PC-3 (cell line): ENCODE measurements at regions not wholly inside any gene's neighbourhood (a gene's known extent, or its start where the extent isn't known, plus 50 kb on each side); places are given as distances from the start of the nearest gene placed in this dataset.

Source experiments
- ATAC-seq: fragments of 200-7000 bp; cut with Tn5 transposase; 2 replicates; pipeline ENCODE4 v1.9.1; 2020; ENCODE audit warnings: mild to moderate bottlenecking, moderate library complexity
- BruUV-seq: library from RNA; stranded (reverse); fragments of 400-500 nt; replicated peaks from 2 replicates; lab custom pipeline; 2021; lab: Mats Ljungman, UMichigan
- CTCF ChIA-PET: fragments of 300-600 bp; sonication (Branson Sonifier 250); formaldehyde crosslinking; loops from one replicate; lab custom pipeline; 2022; ENCODE audit warnings: antibody characterized with exemption; lab: Charles Lee
- POLR2A ChIA-PET: fragments of 300-600 bp; sonication (Branson Sonifier 250); formaldehyde crosslinking; loops from one replicate; lab custom pipeline; 2022; ENCODE audit warnings: antibody characterized with exemption; ENCODE audit not compliant: unreplicated experiment; lab: Charles Lee
- DNase-seq: peaks from one replicate; pipeline ENCODE4 v3.0.0-alpha.2; 2015
- H2AFZ ChIP-seq: fragments of 300-600 bp; sonication (generic); 2 replicates; pipeline ENCODE4 v1.6.0; 2016; ENCODE audit warnings: antibody characterized with exemption, low read length
- H3F3A ChIP-seq: fragments of 300-600 bp; sonication (generic); one replicate; pipeline ENCODE4 v1.6.0; 2017; ENCODE audit warnings: antibody characterized with exemption, low read length, control low read depth, mild to moderate bottlenecking; ENCODE audit not compliant: unreplicated experiment
- H3K27ac ChIP-seq: fragments of 300-600 bp; sonication (generic); 2 replicates; pipeline ENCODE4 v1.5.1; 2016; ENCODE audit warnings: mild to moderate bottlenecking, low read length
- H3K27me3 ChIP-seq: fragments of 300-600 bp; sonication (generic); 2 replicates; pipeline ENCODE4 v1.6.1; 2016; ENCODE audit warnings: low read length, mixed read lengths
- H3K36me3 ChIP-seq: fragments of 300-600 bp; sonication (generic); 2 replicates; pipeline ENCODE4 v1.6.1; 2016; ENCODE audit warnings: low read depth, mixed run types, low read length, mixed read lengths
- H3K4me1 ChIP-seq: fragments of 300-600 bp; sonication (generic); 2 replicates; pipeline ENCODE4 v1.5.1; 2016; ENCODE audit warnings: low read length; ENCODE audit not compliant: insufficient read depth
- H3K4me2 ChIP-seq: fragments of 300-600 bp; sonication (generic); 2 replicates; pipeline ENCODE4 v1.6.0; 2016; ENCODE audit warnings: low read length
- H3K4me3 ChIP-seq: fragments of 300-600 bp; sonication (generic); 2 replicates; pipeline ENCODE4 v1.5.1; 2016; ENCODE audit warnings: mild to moderate bottlenecking, low read length, mixed read lengths
- H3K79me2 ChIP-seq: fragments of 300-600 bp; sonication (generic); 2 replicates; pipeline ENCODE4 v1.6.1; 2017; ENCODE audit warnings: low read length, mixed read lengths
- H3K9ac ChIP-seq: fragments of 300-600 bp; sonication (generic); 2 replicates; pipeline ENCODE4 v1.6.0; 2016; ENCODE audit warnings: mild to moderate bottlenecking, low read length
- H3K9me2 ChIP-seq: fragments of 300-600 bp; sonication (generic); replicated peaks from 2 replicates; pipeline ENCODE4 v1.6.1; 2016; ENCODE audit warnings: mixed run types, low read length, mixed read lengths
- H3K9me3 ChIP-seq: fragments of 300-600 bp; sonication (generic); 2 replicates; pipeline ENCODE4 v1.6.1; 2016; ENCODE audit warnings: low read length, mixed read lengths
- H4K20me1 ChIP-seq: fragments of 300-600 bp; sonication (generic); 2 replicates; pipeline ENCODE4 v1.6.1; 2016; ENCODE audit warnings: low read length, mixed read lengths
- EZH2 ChIP-seq: fragments of 300-600 bp; sonication (generic); IDR thresholded peaks from one replicate; pipeline ENCODE4 v1.6.1; 2017; ENCODE audit warnings: antibody characterized with exemption, mild to moderate bottlenecking, low read length; ENCODE audit not compliant: unreplicated experiment
- EZH2phosphoT487 ChIP-seq: fragments of 300-600 bp; sonication (generic); IDR thresholded peaks from 2 replicates; pipeline ENCODE4 v1.6.1; 2018; ENCODE audit warnings: mild to moderate bottlenecking, antibody characterized with exemption, low read length, borderline replicate concordance
- intact Hi-C: fragments of 100-400 bp; cut with micrococcal nuclease; formaldehyde crosslinking; loops from 2 replicates; pipeline ENCODE4 v1.9.0; 2023
- TF ChIP-seq, protein P1 (sequence below): fragments of 300-600 bp; sonication (generic); conservative IDR thresholded peaks from 2 replicates; pipeline ENCODE4 v1.5.1; 2017; ENCODE audit warnings: antibody characterized with exemption, low read depth, mild to moderate bottlenecking, low read length

DNA sequence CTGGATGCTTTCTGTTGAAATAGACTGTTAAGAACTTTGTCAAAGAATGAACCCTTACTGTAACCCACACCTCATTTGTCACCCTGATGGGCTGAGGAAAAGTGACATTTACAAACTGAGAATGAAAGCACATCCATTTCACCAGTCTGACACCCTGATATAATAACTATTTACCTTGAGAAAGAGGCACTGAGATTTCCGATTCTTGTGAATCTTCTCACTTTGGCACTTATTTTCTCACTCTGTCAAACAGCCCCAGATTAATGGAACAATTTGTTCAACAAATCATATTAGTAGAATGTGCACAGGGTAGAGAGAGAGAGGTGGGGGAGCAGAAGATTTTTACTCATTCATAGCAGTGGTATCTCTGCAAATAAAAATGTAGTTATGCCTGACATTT, 606.9 kb downstream of the MCTP2 start:
- no peaks in the 10 kb centered on the region for H3K27me3 ChIP-seq
- intact Hi-C loops = no loop called here
- no peak for TF ChIP-seq EZH2
- TF ChIP-seq, protein P1, sequence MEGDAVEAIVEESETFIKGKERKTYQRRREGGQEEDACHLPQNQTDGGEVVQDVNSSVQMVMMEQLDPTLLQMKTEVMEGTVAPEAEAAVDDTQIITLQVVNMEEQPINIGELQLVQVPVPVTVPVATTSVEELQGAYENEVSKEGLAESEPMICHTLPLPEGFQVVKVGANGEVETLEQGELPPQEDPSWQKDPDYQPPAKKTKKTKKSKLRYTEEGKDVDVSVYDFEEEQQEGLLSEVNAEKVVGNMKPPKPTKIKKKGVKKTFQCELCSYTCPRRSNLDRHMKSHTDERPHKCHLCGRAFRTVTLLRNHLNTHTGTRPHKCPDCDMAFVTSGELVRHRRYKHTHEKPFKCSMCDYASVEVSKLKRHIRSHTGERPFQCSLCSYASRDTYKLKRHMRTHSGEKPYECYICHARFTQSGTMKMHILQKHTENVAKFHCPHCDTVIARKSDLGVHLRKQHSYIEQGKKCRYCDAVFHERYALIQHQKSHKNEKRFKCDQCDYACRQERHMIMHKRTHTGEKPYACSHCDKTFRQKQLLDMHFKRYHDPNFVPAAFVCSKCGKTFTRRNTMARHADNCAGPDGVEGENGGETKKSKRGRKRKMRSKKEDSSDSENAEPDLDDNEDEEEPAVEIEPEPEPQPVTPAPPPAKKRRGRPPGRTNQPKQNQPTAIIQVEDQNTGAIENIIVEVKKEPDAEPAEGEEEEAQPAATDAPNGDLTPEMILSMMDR = no peak
- no peak overlapping the region for H3K9ac ChIP-seq
- no peaks in the 10 kb centered on the region for H3K9me3 ChIP-seq
- H3K79me2 ChIP-seq = no peaks in the 10 kb centered on the region
- H3K36me3 ChIP-seq = no peaks in the 10 kb centered on the region
- no peaks in the 10 kb centered on the region for H3F3A ChIP-seq
- no peak overlapping the region for H3K4me2 ChIP-seq
- no peaks in the 10 kb centered on the region for H3K4me1 ChIP-seq
- POLR2A ChIA-PET = no interaction called here
- no peaks in the 10 kb centered on the region for H3K9me2 ChIP-seq
- no TSS peak for BruUV-seq
- no peak overlapping the region for H2AFZ ChIP-seq
- H3K27ac ChIP-seq = no peak overlapping the region
- CTCF ChIA-PET = no interaction called here
- no peaks in the 10 kb centered on the region for H4K20me1 ChIP-seq
- H3K4me3 ChIP-seq = no peak overlapping the region
- DNase-seq (no peak), ATAC-seq (no peak)

GRCh38 chr15:94840794-94841783, 609.7 kb downstream of the MCTP2 start:
- no peak overlapping the region for H3K4me2 ChIP-seq
- no peaks in the 10 kb centered on the region for H3F3A ChIP-seq
- intact Hi-C loops = no loop called here
- TF ChIP-seq, protein P1 = no peak
- TF ChIP-seq EZH2phosphoT487 (no peak), EZH2 (no peak)
- DNase-seq (no peak), ATAC-seq (no peak)
- H2AFZ ChIP-seq = no peak overlapping the region
- no TSS peak for BruUV-seq
- ChIA-PET POLR2A (no interaction called here), CTCF (no interaction called here)
- H3K9ac ChIP-seq = no peak overlapping the region
- H3K36me3 ChIP-seq = no peaks in the 10 kb centered on the region
- no peaks in the 10 kb centered on the region for H3K9me2 ChIP-seq
- H3K79me2 ChIP-seq = no peaks in the 10 kb centered on the region
- no peaks in the 10 kb centered on the region for H3K9me3 ChIP-seq
- H3K4me1 ChIP-seq = no peaks in the 10 kb centered on the region
- H3K27ac ChIP-seq = no peak overlapping the region
- no peaks in the 10 kb centered on the region for H4K20me1 ChIP-seq
- no peak overlapping the region for H3K4me3 ChIP-seq
- peaks cover 8% of the 10 kb centered on the region for H3K27me3 ChIP-seq

DNA sequence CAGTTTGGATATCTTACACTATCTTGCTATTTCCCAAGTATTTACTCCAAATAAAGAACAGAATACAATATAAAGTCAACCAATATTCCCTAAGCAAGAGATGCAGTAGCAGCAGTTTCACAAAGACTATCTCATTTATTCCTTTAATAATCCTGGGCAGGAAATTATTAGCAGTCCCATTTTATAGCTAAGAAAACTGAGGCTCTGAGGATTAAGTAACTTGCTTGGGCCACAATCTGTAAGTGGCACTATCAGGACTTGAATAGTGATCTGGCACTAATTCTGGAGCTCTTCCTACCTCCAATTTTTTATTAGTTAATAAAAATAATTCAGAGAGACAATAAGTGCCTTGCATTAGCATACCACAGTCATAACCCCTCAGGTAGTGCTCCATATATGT, 611.7 kb downstream of the MCTP2 start:
- no peaks in the 10 kb centered on the region for H3K9me2 ChIP-seq
- no peaks in the 10 kb centered on the region for H3K79me2 ChIP-seq
- H3K4me2 ChIP-seq = no peak overlapping the region
- no peak overlapping the region for H3K27ac ChIP-seq
- H3K4me1 ChIP-seq = no peaks in the 10 kb centered on the region
- intact Hi-C loops = no loop called here
- H3K4me3 ChIP-seq = no peak overlapping the region
- no peak for ATAC-seq
- peaks cover 10% of the 10 kb centered on the region for H3K27me3 ChIP-seq
- H3K36me3 ChIP-seq = no peaks in the 10 kb centered on the region
- TF ChIP-seq, protein P1 = no peak
- TF ChIP-seq EZH2phosphoT487 = no peak
- TF ChIP-seq EZH2 = no peak
- ChIA-PET POLR2A (no interaction called here), CTCF (no interaction called here)
- no peaks in the 10 kb centered on the region for H4K20me1 ChIP-seq
- H3F3A ChIP-seq = no peaks in the 10 kb centered on the region
- no peaks in the 10 kb centered on the region for H3K9me3 ChIP-seq
- DNase-seq = no peak
- H2AFZ ChIP-seq = no peak overlapping the region
- H3K9ac ChIP-seq = no peak overlapping the region
- no TSS peak for BruUV-seq
